SK-N-SH (cell line): ENCODE measurements at regions not wholly inside any gene's neighbourhood (a gene's known extent, or its start where the extent isn't known, plus 50 kb on each side); places are given as distances from the start of the nearest gene placed in this dataset.

Experiments
- CTCF ChIA-PET: fragments of 300-600, 350-600 bp; formaldehyde crosslinking; extraction: SDS; loops from one replicate; lab custom pipeline; 2021; lab: Yijun Ruan, JAX
- POLR2A ChIA-PET: fragments of 350-600 bp; sonication (Branson Sonifier 250); formaldehyde crosslinking; extraction: SDS; loops from one replicate; lab custom pipeline; 2020; ENCODE audit warnings: antibody characterized with exemption, inconsistent platforms; lab: Yijun Ruan, JAX
- DNase-seq: peaks from one replicate; pipeline ENCODE4 v3.0.0; 2012
- H2AFZ ChIP-seq: fragments of 200-600 bp; sonication (generic); 2 replicates; pipeline ENCODE4 v1.8.1; 2016; ENCODE audit warnings: antibody characterized with exemption, mild to moderate bottlenecking, low read depth
- H3F3A ChIP-seq: fragments of 200-600 bp; sonication (generic); replicated peaks from 2 replicates; pipeline ENCODE3; 2016; ENCODE audit warnings: antibody characterized with exemption, mild to moderate bottlenecking; ENCODE audit not compliant: insufficient read depth
- H3K27ac ChIP-seq, 2 experiments: fragments of 200-500 bp in 1 of 2; fragments of 200-600 bp in 1 of 2; sonication (Bioruptor generic) in 1 of 2; sonication (generic), shearing (Covaris generic) in 1 of 2; 2 replicates each; pipeline versions ENCODE4 v1.5.1 to v1.6.1; 2014 to 2016; ENCODE audit warnings: low read depth in 2 of 2, inconsistent platforms in 1 of 2, low read length in 1 of 2, mild to moderate bottlenecking in 1 of 2, mixed read lengths in 1 of 2
- H3K27me3 ChIP-seq: fragments of 200-600 bp; sonication (generic), shearing (Covaris generic); 2 replicates; pipeline ENCODE4 v1.6.1; 2016; ENCODE audit warnings: mixed run types; ENCODE audit not compliant: insufficient read depth
- H3K36me3 ChIP-seq, 2 experiments: fragments of 200-500 bp in 1 of 2; fragments of 200-600 bp in 1 of 2; sonication (Bioruptor generic) in 1 of 2; sonication (generic) in 1 of 2; replicated peaks in 1 of 2; 2 replicates each; pipeline versions ENCODE3 to v1.5.1; 2014 to 2016; ENCODE audit warnings: low read length in 1 of 2, mild to moderate bottlenecking in 1 of 2; ENCODE audit not compliant: insufficient read depth in 2 of 2, control insufficient read depth in 1 of 2
- H3K4me1 ChIP-seq, 2 experiments: fragments of 200-500 bp in 1 of 2; fragments of 200-600 bp in 1 of 2; sonication (Bioruptor generic) in 1 of 2; sonication (generic), shearing (Covaris generic) in 1 of 2; 2 replicates each; pipeline versions ENCODE4 v1.5.1 to v1.6.1; 2014 to 2016; ENCODE audit warnings: low read depth in 1 of 2, low read length in 1 of 2, mixed run types in 1 of 2; ENCODE audit not compliant: insufficient read depth in 2 of 2, control insufficient read depth in 1 of 2
- H3K4me2 ChIP-seq: fragments of 200-600 bp; sonication (generic), shearing (Covaris generic); 2 replicates; pipeline ENCODE4 v1.6.1; 2017; ENCODE audit warnings: mixed run types
- H3K4me3 ChIP-seq, 2 experiments: fragments of 200-500 bp in 1 of 2; fragments of 200-600 bp in 1 of 2; sonication (Bioruptor generic) in 1 of 2; sonication (generic), shearing (Covaris generic) in 1 of 2; 2 replicates each; pipeline versions ENCODE4 v1.5.1 to v1.8.1; 2014 to 2016; ENCODE audit warnings: low read depth in 2 of 2, inconsistent platforms in 1 of 2, low read length in 1 of 2, mild to moderate bottlenecking in 1 of 2, mixed read lengths in 1 of 2, moderate library complexity in 1 of 2
- H3K79me2 ChIP-seq: fragments of 200-600 bp; sonication (generic); 2 replicates; pipeline ENCODE4 v1.8.1; 2017; ENCODE audit warnings: mild to moderate bottlenecking; ENCODE audit not compliant: insufficient read depth
- H3K9ac ChIP-seq: fragments of 200-600 bp; sonication (generic); 2 replicates; pipeline ENCODE4 v1.6.1; 2017; ENCODE audit warnings: mixed run types
- H3K9me2 ChIP-seq: fragments of 200-600 bp; sonication (generic); 2 replicates; pipeline ENCODE4 v1.6.1; 2017; ENCODE audit warnings: mixed run types
- H3K9me3 ChIP-seq: fragments of 200-600 bp; sonication (generic); 2 replicates; pipeline ENCODE4 v1.6.1; 2017; ENCODE audit warnings: mixed run types, mild to moderate bottlenecking, moderate library complexity
- H4K20me1 ChIP-seq: fragments of 200-600 bp; sonication (generic); 2 replicates; pipeline ENCODE4 v1.6.1; 2017; ENCODE audit warnings: mild to moderate bottlenecking, mixed run types; ENCODE audit not compliant: insufficient read depth
- ELF1 ChIP-seq: IDR thresholded peaks from 2 replicates; pipeline ENCODE4 v1.4.0; 2012
- EP300 ChIP-seq, 2 experiments: IDR thresholded peaks; 2 replicates each; pipeline versions ENCODE4 v1.4.0 to v1.6.1; 2012; ENCODE audit warnings: borderline replicate concordance in 1 of 2, low read depth in 1 of 2, low read length in 1 of 2
- FOSL2 ChIP-seq: IDR thresholded peaks from 2 replicates; pipeline ENCODE4 v1.4.0; 2012; ENCODE audit warnings: low read depth, mild to moderate bottlenecking, moderate library complexity, borderline replicate concordance
- FOXJ3 ChIP-seq: sonication (generic); formaldehyde crosslinking; IDR thresholded peaks from 2 replicates; pipeline ENCODE4 v1.5.1; 2020; ENCODE audit warnings: mild to moderate bottlenecking, missing genetic modification reagents
- FOXM1 ChIP-seq: IDR thresholded peaks from 2 replicates; pipeline ENCODE4 v1.4.0; 2012; ENCODE audit warnings: low read depth, mild to moderate bottlenecking
- GABPA ChIP-seq: IDR thresholded peaks from 2 replicates; pipeline ENCODE4 v1.4.0; 2012; ENCODE audit warnings: low read depth, mild to moderate bottlenecking
- GATA2 ChIP-seq: sonication (generic); formaldehyde crosslinking; IDR thresholded peaks from 2 replicates; pipeline ENCODE4 v1.5.0; 2020; ENCODE audit warnings: mild to moderate bottlenecking, missing genetic modification reagents
- JUND ChIP-seq: IDR thresholded peaks from 2 replicates; pipeline ENCODE4 v1.4.0; 2012
- MEF2A ChIP-seq: IDR thresholded peaks from 2 replicates; pipeline ENCODE4 v1.4.0; 2012; ENCODE audit warnings: low read depth, borderline replicate concordance
- MXI1 ChIP-seq: IDR thresholded peaks from 2 replicates; pipeline ENCODE4 v1.6.1; 2012; ENCODE audit warnings: mild to moderate bottlenecking, low read depth, low read length, improper control_type of control experiment
- NRF1 ChIP-seq: IDR thresholded peaks from 2 replicates; pipeline ENCODE4 v1.6.1; 2012; ENCODE audit warnings: low read depth, mild to moderate bottlenecking, low read length
- POLR2AphosphoS5 ChIP-seq: IDR thresholded peaks from 2 replicates; pipeline ENCODE4 v1.6.1; 2012; ENCODE audit warnings: low read depth, low read length
- RCOR1 ChIP-seq: fragments of 150-350 bp; IDR thresholded peaks from 2 replicates; pipeline ENCODE4 v1.6.1; 2017; ENCODE audit warnings: antibody characterized with exemption, low read length
- RFX5 ChIP-seq: IDR thresholded peaks from 2 replicates; pipeline ENCODE4 v1.6.1; 2012; ENCODE audit warnings: mild to moderate bottlenecking, improper control_type of control experiment, low read length
- SIN3A ChIP-seq: IDR thresholded peaks from 2 replicates; pipeline ENCODE4 v1.6.1; 2012; ENCODE audit warnings: low read depth, mild to moderate bottlenecking, low read length, moderate library complexity, borderline replicate concordance
- TAF1 ChIP-seq: IDR thresholded peaks from 2 replicates; pipeline ENCODE4 v1.6.1; 2012; ENCODE audit warnings: low read depth, mild to moderate bottlenecking, low read length, moderate library complexity, borderline replicate concordance
- TCF12 ChIP-seq: IDR thresholded peaks from 2 replicates; pipeline ENCODE4 v1.4.0; 2012
- TEAD4 ChIP-seq: IDR thresholded peaks from 2 replicates; pipeline ENCODE4 v1.4.0; 2012; ENCODE audit warnings: mild to moderate bottlenecking, borderline replicate concordance; ENCODE audit not compliant: insufficient read depth
- YY1 ChIP-seq: IDR thresholded peaks from 2 replicates; pipeline ENCODE4 v1.4.0; 2012; ENCODE audit warnings: low read depth, mild to moderate bottlenecking
- WGBS: methylation state at CpG from one replicate; pipeline ENCODE4 v1.1.6; 2017; ENCODE audit warnings: low lambda C conversion rate; 5-methylcytosine and 5-hydroxymethylcytosine counted together
- TF ChIP-seq, protein P1 (sequence below): fragments of 150-350 bp; IDR thresholded peaks from 2 replicates; pipeline ENCODE4 v1.6.1; 2017; ENCODE audit warnings: antibody characterized with exemption, low read length, low read depth, borderline replicate concordance
- TF ChIP-seq, protein P2 (sequence below): IDR thresholded peaks from 2 replicates; pipeline ENCODE4 v1.4.0; 2012; ENCODE audit warnings: low read depth, borderline replicate concordance
- TF ChIP-seq, protein P3 (sequence below): IDR thresholded peaks from 2 replicates; pipeline ENCODE4 v1.4.0; 2012; ENCODE audit warnings: low read depth
- TF ChIP-seq, protein P4 (sequence below): fragments of 150-350 bp; IDR thresholded peaks from 2 replicates; pipeline ENCODE4 v1.6.1; 2016; ENCODE audit warnings: mild to moderate bottlenecking, low read depth, low read length

DNA sequence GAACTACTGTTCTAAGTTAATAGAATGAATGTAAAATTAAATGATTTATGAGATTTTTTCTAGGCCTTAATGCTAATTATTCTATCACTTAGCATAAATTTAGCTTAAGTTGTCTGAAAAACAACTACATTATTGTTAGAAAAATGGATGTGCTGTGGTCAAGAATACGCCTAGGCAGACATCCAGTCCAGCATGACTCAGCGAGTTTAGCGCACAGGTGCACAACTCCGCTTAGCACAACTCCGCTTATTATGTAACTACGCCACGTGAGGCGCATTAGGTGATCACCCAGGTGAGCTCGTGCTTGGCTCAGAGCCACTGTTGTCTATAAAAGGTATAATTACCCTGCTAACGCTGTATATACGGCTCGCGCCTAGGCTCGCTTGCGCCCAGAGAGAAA is 1043.6 kb upstream of the ADGRL4 start:
- Histone ChIP-seq H3K27ac (no peak overlapping the region), H3K4me1 (peaks cover 0 to 2% of the 10 kb centered on the region in 2 experiments; a peak in 3 of 4 replicates), H3K79me2 (no peaks in the 10 kb centered on the region), H3K36me3 (no peaks in the 10 kb centered on the region), H3K27me3 (no peaks in the 10 kb centered on the region), H3F3A (no peaks in the 10 kb centered on the region), H4K20me1 (no peaks in the 10 kb centered on the region), H3K4me3 (no peak overlapping the region), H3K9ac (no peak overlapping the region), H2AFZ (no peak overlapping the region), H3K9me2 (no peaks in the 10 kb centered on the region)
- ChIA-PET CTCF (no interaction called here), POLR2A (no interaction called here)
- WGBS, result 96% methylated on average over 15 of the region's 15 CpGs
- DNase-seq, result no peak
- TF ChIP-seq POLR2AphosphoS5, result no peak
- no peak for TF ChIP-seq TEAD4
- TF ChIP-seq ELF1, result no peak
- TF ChIP-seq, protein P1, sequence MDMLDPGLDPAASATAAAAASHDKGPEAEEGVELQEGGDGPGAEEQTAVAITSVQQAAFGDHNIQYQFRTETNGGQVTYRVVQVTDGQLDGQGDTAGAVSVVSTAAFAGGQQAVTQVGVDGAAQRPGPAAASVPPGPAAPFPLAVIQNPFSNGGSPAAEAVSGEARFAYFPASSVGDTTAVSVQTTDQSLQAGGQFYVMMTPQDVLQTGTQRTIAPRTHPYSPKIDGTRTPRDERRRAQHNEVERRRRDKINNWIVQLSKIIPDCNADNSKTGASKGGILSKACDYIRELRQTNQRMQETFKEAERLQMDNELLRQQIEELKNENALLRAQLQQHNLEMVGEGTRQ, result no peak
- TF ChIP-seq FOSL2, result no peak
- TF ChIP-seq SIN3A, result no peak
- TF ChIP-seq TAF1, result no peak
- TF ChIP-seq YY1, result no peak
- TF ChIP-seq FOXM1, result no peak
- TF ChIP-seq, protein P2, sequence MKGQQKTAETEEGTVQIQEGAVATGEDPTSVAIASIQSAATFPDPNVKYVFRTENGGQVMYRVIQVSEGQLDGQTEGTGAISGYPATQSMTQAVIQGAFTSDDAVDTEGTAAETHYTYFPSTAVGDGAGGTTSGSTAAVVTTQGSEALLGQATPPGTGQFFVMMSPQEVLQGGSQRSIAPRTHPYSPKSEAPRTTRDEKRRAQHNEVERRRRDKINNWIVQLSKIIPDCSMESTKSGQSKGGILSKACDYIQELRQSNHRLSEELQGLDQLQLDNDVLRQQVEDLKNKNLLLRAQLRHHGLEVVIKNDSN, result no peak
- TF ChIP-seq MEF2A, result no peak
- TF ChIP-seq FOXJ3 (CRISPR knock-in tag), result no peak
- no peak for TF ChIP-seq TCF12
- TF ChIP-seq, protein P3, sequence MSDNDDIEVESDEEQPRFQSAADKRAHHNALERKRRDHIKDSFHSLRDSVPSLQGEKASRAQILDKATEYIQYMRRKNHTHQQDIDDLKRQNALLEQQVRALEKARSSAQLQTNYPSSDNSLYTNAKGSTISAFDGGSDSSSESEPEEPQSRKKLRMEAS, result no peak
- no peak for TF ChIP-seq RFX5
- no peak for TF ChIP-seq RCOR1
- no peak for TF ChIP-seq JUND
- TF ChIP-seq, protein P4, sequence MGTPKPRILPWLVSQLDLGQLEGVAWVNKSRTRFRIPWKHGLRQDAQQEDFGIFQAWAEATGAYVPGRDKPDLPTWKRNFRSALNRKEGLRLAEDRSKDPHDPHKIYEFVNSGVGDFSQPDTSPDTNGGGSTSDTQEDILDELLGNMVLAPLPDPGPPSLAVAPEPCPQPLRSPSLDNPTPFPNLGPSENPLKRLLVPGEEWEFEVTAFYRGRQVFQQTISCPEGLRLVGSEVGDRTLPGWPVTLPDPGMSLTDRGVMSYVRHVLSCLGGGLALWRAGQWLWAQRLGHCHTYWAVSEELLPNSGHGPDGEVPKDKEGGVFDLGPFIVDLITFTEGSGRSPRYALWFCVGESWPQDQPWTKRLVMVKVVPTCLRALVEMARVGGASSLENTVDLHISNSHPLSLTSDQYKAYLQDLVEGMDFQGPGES, result no peak
- TF ChIP-seq GABPA, result no peak
- no peak for TF ChIP-seq GATA2 (CRISPR knock-in tag)
- TF ChIP-seq, all 33 proteins: peak for 0
- H3K4me2 ChIP-seq, result no peak overlapping the region
- H3K9me3 ChIP-seq, result no peaks in the 10 kb centered on the region; the same call in 1 of the 2 replicates

DNA sequence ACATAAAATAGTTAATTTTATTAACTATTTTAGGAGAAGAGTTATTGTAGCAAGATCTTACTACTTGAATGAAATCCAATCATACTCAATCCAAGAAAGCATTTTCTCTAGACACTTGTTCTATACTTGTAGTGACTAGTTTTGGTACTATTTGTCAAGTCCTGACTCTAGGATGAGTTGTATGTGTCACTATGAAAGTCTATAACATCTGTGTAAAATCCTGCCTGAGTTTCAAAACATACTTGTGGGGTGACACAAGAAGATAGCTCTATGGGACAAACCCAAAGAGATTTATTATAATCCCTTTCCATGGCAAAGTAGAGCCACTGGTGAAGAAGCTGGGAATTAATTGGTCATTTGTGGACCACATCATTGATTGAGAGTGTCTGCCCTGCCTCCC is 1042.2 kb upstream of the ADGRL4 start:
- H3K9ac ChIP-seq, result no peak overlapping the region
- POLR2A ChIA-PET, result no interaction called here

More for the DNA sequence above, 1042.2 kb upstream of the ADGRL4 start:
- no peak overlapping the region for H3K4me3 ChIP-seq
- H3K9me3 ChIP-seq, result no peaks in the 10 kb centered on the region
- H3K27ac ChIP-seq, result no peak overlapping the region
- no peak for DNase-seq
- no peaks in the 10 kb centered on the region for H3K36me3 ChIP-seq
- H3K4me1 ChIP-seq, result no peaks in the 10 kb centered on the region; a peak in 2 of 4 replicates
- H3F3A ChIP-seq, result no peaks in the 10 kb centered on the region
- no peak overlapping the region for H3K4me2 ChIP-seq
- no peaks in the 10 kb centered on the region for H3K9me2 ChIP-seq
- H4K20me1 ChIP-seq, result no peaks in the 10 kb centered on the region
- H3K79me2 ChIP-seq, result no peaks in the 10 kb centered on the region
- no peaks in the 10 kb centered on the region for H3K27me3 ChIP-seq
- H2AFZ ChIP-seq, result no peak overlapping the region
- CTCF ChIA-PET, result no interaction called here
- TF ChIP-seq, protein P3, result no peak
- no peak for TF ChIP-seq JUND
- TF ChIP-seq, protein P4, result no peak
- TF ChIP-seq NRF1, result no peak
- no peak for TF ChIP-seq FOXJ3 (CRISPR knock-in tag)
- no peak for TF ChIP-seq MXI1
- TF ChIP-seq EP300 (IDR thresholded peaks at IDR 0.05; ENCODE audit: borderline replicate concordance in 1 of 2, low read depth in 1 of 2, low read length in 1 of 2), result no peak
